Activated gamma-delta T cell treated with Interleukin-2 at 50 U/mL for 16 hours (primary cell): ENCODE measurements at regions not wholly inside any gene's neighbourhood (a gene's known extent, or its start where the extent isn't known, plus 50 kb on each side); places are given as distances from the start of the nearest gene placed in this dataset.
"Not testable (repeated sequence)": the region's sequence is repeated elsewhere in the genome, so short reads cannot be mapped to it uniquely, and the experiment has no call there.

Experiments used
- DNase-seq: peaks from one replicate; pipeline ENCODE4 v3.0.0-alpha.2; 2020

GRCh38 chr1:166307261-166308188 is 140.7 kb upstream of the FAM78B start:
- DNase-seq: no peak

- DNase-seq: not testable (repeated sequence)
Observed at GRCh38 chr1:166316306-166316705, 149.5 kb upstream of the FAM78B start.

- DNase-seq: no peak
Observed at GRCh38 chr1:166322470-166322869, 155.7 kb upstream of the FAM78B start.

GRCh38 chr1:166327886-166328285 is 161.1 kb upstream of the FAM78B start:
- DNase-seq: no peak

- no peak for DNase-seq
Observed at GRCh38 chr1:166328956-166329355, 162.2 kb upstream of the FAM78B start.

GRCh38 chr1:166330096-166330495 is 163.3 kb upstream of the FAM78B start:
- DNase-seq: no peak

- DNase-seq: no peak
Observed at GRCh38 chr1:166338105-166338504, 171.3 kb upstream of the FAM78B start.

- DNase-seq: no peak
Observed at GRCh38 chr1:166340709-166341108, 173.9 kb upstream of the FAM78B start.

- no peak for DNase-seq
Observed at GRCh38 chr1:166343276-166343675, 176.5 kb upstream of the FAM78B start.

- DNase-seq: no peak
Observed at GRCh38 chr1:166350490-166350889, 183.7 kb upstream of the FAM78B start.

GRCh38 chr1:166351676-166352075 is 184.9 kb upstream of the FAM78B start:
- no peak for DNase-seq

GRCh38 chr1:166353213-166353612 is 186.4 kb upstream of the FAM78B start:
- DNase-seq: no peak

- DNase-seq: no peak
Observed at GRCh38 chr1:166354406-166354805, 187.6 kb upstream of the FAM78B start.

GRCh38 chr1:166365081-166365480 is 198.3 kb upstream of the FAM78B start:
- DNase-seq: no peak

- DNase-seq: no peak
Observed at GRCh38 chr1:166368030-166368429, 201.2 kb upstream of the FAM78B start.

- DNase-seq: no peak
Observed at GRCh38 chr1:166377896-166378295, 211.1 kb upstream of the FAM78B start.

- no peak for DNase-seq
Observed at GRCh38 chr1:166378805-166379204, 212.0 kb upstream of the FAM78B start.

GRCh38 chr1:166379447-166379846 is 212.6 kb upstream of the FAM78B start:
- DNase-seq: no peak

- DNase-seq: no peak
Observed at GRCh38 chr1:166383137-166383536, 216.3 kb upstream of the FAM78B start.

GRCh38 chr1:166383635-166384346 is 217.0 kb upstream of the FAM78B start:
- no peak for DNase-seq

GRCh38 chr1:166384948-166385347 is 218.1 kb upstream of the FAM78B start:
- no peak for DNase-seq

- no peak for DNase-seq
Observed at GRCh38 chr1:166390366-166391033, 223.7 kb upstream of the FAM78B start.

- DNase-seq: no peak
Observed at GRCh38 chr1:166391279-166392066, 224.7 kb upstream of the FAM78B start.
